Type B pancreatic cell (in vitro differentiated cells): ENCODE measurements at regions not wholly inside any gene's neighbourhood (a gene's known extent, or its start where the extent isn't known, plus 50 kb on each side); places are given as distances from the start of the nearest gene placed in this dataset.

Source experiments
- DNase-seq: peaks from one replicate; pipeline ENCODE4 v3.0.0; 2021; ENCODE audit warnings: mixed read lengths; ENCODE audit not compliant: unreplicated experiment; ENCODE audit errors: extremely low spot score
- H3K27ac Mint-ChIP-seq: 2 replicates; pipeline ENCODE4 v1.8.0; 2021; ENCODE audit warnings: mild to moderate bottlenecking, mixed read lengths
- H3K27me3 Mint-ChIP-seq: 2 replicates; pipeline ENCODE4 v1.8.0; 2021; ENCODE audit warnings: mixed read lengths
- H3K36me3 Mint-ChIP-seq: 2 replicates; pipeline ENCODE4 v1.8.0; 2021; ENCODE audit warnings: mixed read lengths
- H3K4me1 Mint-ChIP-seq: one replicate; pipeline ENCODE4 v1.8.0; 2021; ENCODE audit warnings: mixed read lengths; ENCODE audit not compliant: unreplicated experiment
- H3K4me3 Mint-ChIP-seq: 2 replicates; pipeline ENCODE4 v1.8.0; 2021; ENCODE audit warnings: mild to moderate bottlenecking, mixed read lengths
- H3K9me3 Mint-ChIP-seq: 2 replicates; pipeline ENCODE4 v1.8.0; 2021; ENCODE audit warnings: mixed read lengths
- TF ChIP-seq, protein P1 (sequence below): fragments of 200-600 bp; sonication (generic); conservative IDR thresholded peaks from 2 replicates; pipeline ENCODE4 v1.5.0; 2021; ENCODE audit warnings: antibody characterized with exemption, mild to moderate bottlenecking

- TF ChIP-seq, protein P1, sequence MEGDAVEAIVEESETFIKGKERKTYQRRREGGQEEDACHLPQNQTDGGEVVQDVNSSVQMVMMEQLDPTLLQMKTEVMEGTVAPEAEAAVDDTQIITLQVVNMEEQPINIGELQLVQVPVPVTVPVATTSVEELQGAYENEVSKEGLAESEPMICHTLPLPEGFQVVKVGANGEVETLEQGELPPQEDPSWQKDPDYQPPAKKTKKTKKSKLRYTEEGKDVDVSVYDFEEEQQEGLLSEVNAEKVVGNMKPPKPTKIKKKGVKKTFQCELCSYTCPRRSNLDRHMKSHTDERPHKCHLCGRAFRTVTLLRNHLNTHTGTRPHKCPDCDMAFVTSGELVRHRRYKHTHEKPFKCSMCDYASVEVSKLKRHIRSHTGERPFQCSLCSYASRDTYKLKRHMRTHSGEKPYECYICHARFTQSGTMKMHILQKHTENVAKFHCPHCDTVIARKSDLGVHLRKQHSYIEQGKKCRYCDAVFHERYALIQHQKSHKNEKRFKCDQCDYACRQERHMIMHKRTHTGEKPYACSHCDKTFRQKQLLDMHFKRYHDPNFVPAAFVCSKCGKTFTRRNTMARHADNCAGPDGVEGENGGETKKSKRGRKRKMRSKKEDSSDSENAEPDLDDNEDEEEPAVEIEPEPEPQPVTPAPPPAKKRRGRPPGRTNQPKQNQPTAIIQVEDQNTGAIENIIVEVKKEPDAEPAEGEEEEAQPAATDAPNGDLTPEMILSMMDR, result no peak
These were observed 468.6 kb upstream of the ZMIZ1 start for GRCh38 chr10:78600121-78600665.

DNA sequence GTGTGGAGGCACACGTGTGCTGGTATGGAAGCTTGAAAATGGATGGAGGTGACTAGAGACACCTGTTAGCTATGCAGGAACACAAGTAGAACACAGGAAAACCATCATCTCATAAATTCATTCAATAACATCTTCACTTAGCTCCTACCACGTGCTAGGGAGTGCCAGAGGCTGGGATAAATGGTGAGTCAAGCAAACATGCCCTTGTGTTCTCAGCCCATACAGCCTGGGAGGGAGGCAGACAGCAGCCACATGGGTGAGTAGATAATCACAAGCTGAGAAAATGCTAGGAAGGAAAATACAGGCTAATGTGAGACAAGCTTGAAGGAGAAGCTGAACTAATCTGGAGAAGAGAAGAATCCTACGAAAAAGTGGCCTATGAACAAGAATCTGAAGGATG, 468.0 kb upstream of the ZMIZ1 start:
- Mint-ChIP-seq H3K4me3 (no peak overlapping the region), H3K4me1 (no peaks in the 10 kb centered on the region), H3K9me3 (no peaks in the 10 kb centered on the region), H3K27me3 (peaks cover 3% of the 10 kb centered on the region), H3K27ac (no peak overlapping the region), H3K36me3 (no peaks in the 10 kb centered on the region)
- TF ChIP-seq, protein P1, result no peak
- no peak for DNase-seq

More at GRCh38 chr10:78600121-78600665, 468.6 kb upstream of the ZMIZ1 start:
- Mint-ChIP-seq H3K36me3 (no peaks in the 10 kb centered on the region), H3K9me3 (no peaks in the 10 kb centered on the region), H3K4me1 (no peaks in the 10 kb centered on the region), H3K27ac (no peak overlapping the region), H3K4me3 (no peak overlapping the region), H3K27me3 (peaks cover 5% of the 10 kb centered on the region)
- no peak for DNase-seq

- no peak overlapping the region for H3K4me3 Mint-ChIP-seq
- H3K4me1 Mint-ChIP-seq, result no peaks in the 10 kb centered on the region
- peaks cover 2% of the 10 kb centered on the region for H3K27me3 Mint-ChIP-seq
- TF ChIP-seq, protein P1, result no peak
- DNase-seq, result no peak
- H3K27ac Mint-ChIP-seq, result no peak overlapping the region
- H3K36me3 Mint-ChIP-seq, result no peaks in the 10 kb centered on the region
- H3K9me3 Mint-ChIP-seq, result no peaks in the 10 kb centered on the region
These were observed 466.4 kb upstream of the ZMIZ1 start for GRCh38 chr10:78602201-78602932.

DNA sequence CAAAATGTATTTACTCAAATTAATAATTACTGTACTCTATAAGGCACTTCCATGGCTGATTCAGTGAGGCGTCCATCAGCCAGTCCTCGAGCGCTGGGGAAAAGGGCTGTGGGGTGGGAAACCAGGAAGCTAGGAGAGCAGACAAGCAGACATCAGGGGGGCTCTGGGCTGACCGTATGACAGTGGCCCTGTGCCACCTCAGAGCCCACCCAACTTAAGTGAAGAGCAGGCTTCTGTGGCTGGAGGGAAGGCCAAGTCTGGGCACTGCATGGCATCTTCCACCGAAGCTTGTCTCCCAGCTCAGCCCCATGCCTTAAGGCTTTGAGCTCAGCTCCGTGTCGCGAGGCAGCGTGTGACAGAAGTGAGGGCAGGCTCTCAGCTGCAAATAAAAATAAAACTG, 464.5 kb upstream of the ZMIZ1 start:
- Mint-ChIP-seq H3K27ac (no peak overlapping the region), H3K27me3 (no peaks in the 10 kb centered on the region), H3K9me3 (no peaks in the 10 kb centered on the region), H3K36me3 (no peaks in the 10 kb centered on the region), H3K4me3 (no peak overlapping the region), H3K4me1 (no peaks in the 10 kb centered on the region)
- no peak for DNase-seq
- TF ChIP-seq, protein P1, result no peak

GRCh38 chr10:78604721-78605120, 464.0 kb upstream of the ZMIZ1 start:
- no peak overlapping the region for H3K27ac Mint-ChIP-seq
- no peak for DNase-seq
- H3K9me3 Mint-ChIP-seq, result peaks cover under 1% of the 10 kb centered on the region

More at GRCh38 chr10:78604721-78605120, 464.0 kb upstream of the ZMIZ1 start:
- H3K27me3 Mint-ChIP-seq, result no peaks in the 10 kb centered on the region
- H3K36me3 Mint-ChIP-seq, result no peaks in the 10 kb centered on the region
- no peaks in the 10 kb centered on the region for H3K4me1 Mint-ChIP-seq
- no peak overlapping the region for H3K4me3 Mint-ChIP-seq
- TF ChIP-seq, protein P1, result no peak
